GM21619 (cell line): ENCODE measurements at regions not wholly inside any gene's neighbourhood (a gene's known extent, or its start where the extent isn't known, plus 50 kb on each side); places are given as distances from the start of the nearest gene placed in this dataset.
A peak's percentile ranks its signal among the peaks of the same experiment; 100 is the strongest.
"Not testable (repeated sequence)": the region's sequence is repeated elsewhere in the genome, so short reads cannot be mapped to it uniquely, and the experiment has no call there.

Source experiments
- ATAC-seq: cut with Tn5 transposase; IDR thresholded peaks from one replicate; pipeline ENCODE4 v1.9.1; 2021; ENCODE audit not compliant: unreplicated experiment

- ATAC-seq = no peak
Observed at GRCh38 chr2:111661286-111661940, 222.6 kb downstream of the ANAPC1 start.

GRCh38 chr2:111662039-111662770, 221.8 kb downstream of the ANAPC1 start:
- ATAC-seq = no peak

GRCh38 chr2:111662771-111663470, 221.1 kb downstream of the ANAPC1 start:
- peak; percentile 75 for ATAC-seq

GRCh38 chr2:111663471-111664274, 220.3 kb downstream of the ANAPC1 start:
- ATAC-seq = no peak

- ATAC-seq = no peak
Observed at GRCh38 chr2:111664275-111664850, 219.6 kb downstream of the ANAPC1 start.

GRCh38 chr2:111665011-111665410, 219.0 kb downstream of the ANAPC1 start:
- no peak for ATAC-seq

- ATAC-seq = no peak
Observed at GRCh38 chr2:111665551-111666116, 218.4 kb downstream of the ANAPC1 start.

GRCh38 chr2:111666160-111666559, 217.8 kb downstream of the ANAPC1 start:
- no peak for ATAC-seq

- no peak for ATAC-seq
Observed at GRCh38 chr2:111667001-111667400, 217.0 kb downstream of the ANAPC1 start.

GRCh38 chr2:111667542-111668273, 216.3 kb downstream of the ANAPC1 start:
- no peak for ATAC-seq

GRCh38 chr2:111668274-111668616, 215.7 kb downstream of the ANAPC1 start:
- ATAC-seq = no peak

GRCh38 chr2:111668741-111669140, 215.3 kb downstream of the ANAPC1 start:
- no peak for ATAC-seq

- ATAC-seq = no peak
Observed at GRCh38 chr2:111669928-111670695, 213.9 kb downstream of the ANAPC1 start.

GRCh38 chr2:111670776-111671175, 213.2 kb downstream of the ANAPC1 start:
- no peak for ATAC-seq

GRCh38 chr2:111671426-111672150, 212.4 kb downstream of the ANAPC1 start:
- ATAC-seq = no peak

GRCh38 chr2:111672641-111673040, 211.4 kb downstream of the ANAPC1 start:
- not testable (repeated sequence) for ATAC-seq

GRCh38 chr2:111673526-111673925, 210.5 kb downstream of the ANAPC1 start:
- ATAC-seq = no peak

- ATAC-seq = no peak
Observed at GRCh38 chr2:111675419-111676194, 208.4 kb downstream of the ANAPC1 start.
